Fibroblast of skin of abdomen (primary cell): ENCODE measurements at regions not wholly inside any gene's neighbourhood (a gene's known extent, or its start where the extent isn't known, plus 50 kb on each side); places are given as distances from the start of the nearest gene placed in this dataset.
A peak's percentile ranks its signal among the peaks of the same experiment; 100 is the strongest.

Experiments
- DNase-seq: peaks from one replicate; pipeline ENCODE4 v3.0.0-alpha.2; 2013

DNA sequence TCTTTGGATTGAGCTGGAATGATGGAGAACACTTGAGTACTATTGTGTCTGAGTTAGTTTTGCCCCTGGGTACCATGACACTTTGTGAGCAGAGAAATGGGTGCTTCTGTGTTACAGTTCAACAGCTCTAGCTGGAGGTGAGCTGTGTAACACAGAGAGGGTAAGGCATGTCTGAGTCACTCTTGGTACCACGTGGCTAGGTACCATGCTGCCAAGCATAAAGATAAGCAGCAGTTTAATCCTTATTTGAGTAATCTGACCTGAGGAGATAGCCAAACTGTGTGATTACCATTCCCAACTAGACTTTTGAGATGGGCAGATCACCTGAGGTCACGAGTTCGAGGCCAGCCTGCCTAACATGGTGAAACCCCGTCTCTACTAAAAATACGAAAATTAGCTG is 122.0 kb downstream of the OLFM4 start:
- DNase-seq = no peak

DNA sequence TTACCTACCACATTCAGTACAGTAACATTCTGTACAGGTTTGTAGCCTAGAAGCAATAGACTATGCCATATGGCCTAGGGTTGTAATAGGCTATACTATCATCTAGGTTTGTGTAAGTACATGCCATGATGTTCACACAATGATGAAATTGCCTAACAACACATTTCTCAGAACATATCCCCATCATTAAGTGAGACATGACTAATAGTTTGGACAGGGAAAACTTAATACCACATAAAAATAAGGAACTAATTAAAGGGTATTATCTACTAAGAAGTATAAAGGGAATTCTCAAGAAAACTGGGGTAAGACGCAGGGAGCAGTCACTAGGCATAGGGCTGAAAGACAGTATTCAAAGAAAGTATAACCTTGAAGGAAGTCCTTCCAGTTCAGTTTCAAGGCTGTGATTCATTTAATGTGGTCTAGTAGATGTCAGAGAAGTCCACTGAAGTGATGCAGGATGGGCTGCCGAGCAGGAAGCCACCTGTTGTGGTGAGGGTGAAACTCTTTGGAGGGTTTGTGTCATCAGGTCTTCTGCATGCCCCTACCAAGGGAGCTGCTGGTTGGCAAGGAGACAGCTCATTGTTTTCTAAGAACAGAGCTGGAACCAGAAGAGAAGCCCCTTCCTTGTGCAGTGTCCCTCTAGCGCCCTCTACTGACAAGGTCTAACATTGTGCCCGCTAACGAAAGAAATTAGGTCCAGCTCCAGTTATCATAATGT is 122.9 kb downstream of the OLFM4 start:
- peak; percentile 71 for DNase-seq

DNA sequence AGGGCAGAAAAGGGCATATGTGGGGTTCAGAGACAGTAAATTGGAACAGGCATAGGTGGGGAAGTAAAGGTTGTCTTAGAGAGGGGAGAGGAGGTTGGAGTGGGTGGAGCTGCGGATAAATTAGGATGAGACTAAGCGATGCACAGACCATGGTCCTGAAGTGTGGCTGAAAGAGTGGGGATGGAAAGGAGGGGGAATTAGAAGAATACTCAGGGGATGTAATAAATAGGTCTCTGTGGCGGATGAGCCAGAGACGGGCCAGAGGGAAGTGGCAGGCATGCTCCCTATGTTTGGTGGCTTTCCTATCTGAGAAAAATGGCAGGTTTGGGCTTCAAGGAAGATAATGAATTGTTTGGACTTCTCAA is 123.4 kb downstream of the OLFM4 start:
- DNase-seq = no peak

DNA sequence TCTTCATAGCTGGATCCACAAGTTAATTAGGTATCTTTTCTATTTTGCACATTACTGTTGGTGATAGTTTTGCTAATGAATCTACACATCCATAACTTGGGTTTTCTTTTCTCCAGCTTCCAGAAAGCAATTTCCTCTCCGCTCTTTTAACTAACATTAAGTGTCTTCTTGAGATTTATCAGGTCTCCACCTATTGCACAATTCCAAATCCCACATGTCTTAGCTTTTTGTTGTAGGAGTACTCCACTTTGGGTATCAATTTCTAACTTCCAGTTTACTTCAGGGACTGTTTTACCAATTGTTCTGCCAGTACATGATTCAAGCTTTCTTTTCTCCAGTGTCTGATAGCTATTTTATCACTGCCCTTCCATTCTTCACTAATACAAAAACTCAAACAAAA is 129.6 kb downstream of the OLFM4 start:
- no peak for DNase-seq

DNA sequence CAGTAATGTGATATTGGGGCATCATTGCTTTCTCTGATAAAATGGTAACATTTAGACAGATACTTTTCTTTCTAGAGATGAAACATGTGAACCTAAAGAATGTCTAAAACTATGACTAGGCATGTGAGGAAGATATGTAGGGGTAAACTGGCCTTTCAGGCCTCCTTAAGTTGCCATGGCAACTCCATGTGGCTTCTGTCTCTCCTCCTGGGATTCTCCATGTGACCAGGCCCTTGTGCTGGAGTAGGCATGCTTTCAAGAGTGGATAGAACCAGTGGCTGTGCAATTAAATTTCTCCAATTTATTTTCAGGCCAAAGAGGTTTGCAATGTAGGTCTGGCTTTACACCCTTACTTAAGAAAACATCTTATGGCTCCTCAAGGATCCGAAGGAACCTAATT is 130.8 kb downstream of the OLFM4 start:
- no peak for DNase-seq

DNA sequence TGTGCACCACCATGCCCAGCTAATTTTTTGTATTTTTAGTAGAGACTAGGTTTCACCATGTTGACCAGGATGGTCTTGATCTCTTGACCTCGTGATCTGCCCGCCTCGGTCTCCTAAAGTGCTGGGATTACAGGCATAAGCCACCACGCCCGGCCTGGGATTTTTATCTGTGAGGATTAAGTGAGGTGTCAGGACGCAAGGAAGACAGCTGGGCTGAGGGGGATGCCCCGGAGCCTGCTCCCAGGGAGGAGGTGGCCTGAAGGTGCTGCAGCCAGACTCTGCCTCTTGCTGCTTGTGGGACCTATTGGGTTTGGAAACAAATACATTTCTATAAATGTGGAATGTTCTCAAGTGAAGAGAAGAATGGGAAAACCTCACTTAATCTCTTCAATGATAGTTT is 131.6 kb downstream of the OLFM4 start:
- no peak for DNase-seq

DNA sequence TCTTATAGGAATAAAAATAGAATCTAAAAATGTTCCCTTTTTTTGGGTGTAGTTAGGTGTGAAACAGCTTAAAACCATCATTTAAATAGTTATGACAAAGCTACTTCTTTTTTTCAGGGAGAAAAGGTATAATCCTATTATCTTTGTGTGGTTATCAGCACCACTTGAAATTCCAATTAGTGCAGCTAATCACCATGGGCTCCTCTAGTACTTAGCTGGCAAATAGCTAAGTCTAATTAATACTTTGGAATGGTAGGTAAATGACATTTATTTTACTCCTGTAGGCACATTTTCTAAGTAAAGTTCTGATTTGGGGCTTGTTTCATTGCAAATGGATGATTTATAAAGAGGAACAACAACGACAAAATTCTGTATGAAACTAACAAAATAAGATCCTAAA is 132.6 kb downstream of the OLFM4 start:
- DNase-seq = no peak

DNA sequence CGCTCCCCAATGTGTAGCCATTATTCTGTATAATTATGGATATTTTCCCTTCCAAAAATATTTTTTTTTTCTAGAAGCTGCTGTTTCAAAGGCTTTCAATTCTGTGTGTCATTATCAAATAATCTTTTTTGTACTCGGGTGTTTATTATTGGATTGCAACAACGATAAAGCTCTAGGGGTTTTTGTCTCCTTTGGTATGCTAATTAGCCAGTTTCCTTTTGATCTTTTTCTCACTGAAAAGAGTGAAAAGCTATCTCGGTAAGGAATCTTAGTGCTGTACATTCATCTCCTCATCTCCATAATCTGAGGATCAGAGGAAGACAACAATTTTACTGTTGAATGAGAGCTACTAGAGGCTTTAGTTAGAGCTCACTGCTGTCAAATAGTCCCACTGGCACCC is 136.6 kb downstream of the OLFM4 start:
- DNase-seq = no peak

DNA sequence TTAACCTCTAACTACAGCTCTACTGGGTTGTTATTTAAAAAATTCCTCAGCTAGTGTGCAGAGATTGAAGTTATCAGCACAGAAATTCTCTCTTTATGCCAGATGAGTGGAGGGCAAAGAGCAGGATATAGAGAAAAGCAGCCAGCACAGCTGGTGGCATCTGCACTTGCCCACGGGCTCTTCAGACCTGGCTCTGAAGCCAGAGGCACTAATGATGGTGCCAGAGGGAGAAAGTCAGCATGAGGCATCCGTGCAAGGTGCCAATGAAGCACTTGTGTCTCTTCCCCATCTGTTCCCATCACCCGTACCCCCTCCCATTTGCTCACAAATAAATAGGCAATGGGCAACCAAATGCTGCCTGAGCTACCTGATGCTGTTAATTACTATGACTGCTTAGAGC is 138.9 kb downstream of the OLFM4 start:
- DNase-seq = no peak

DNA sequence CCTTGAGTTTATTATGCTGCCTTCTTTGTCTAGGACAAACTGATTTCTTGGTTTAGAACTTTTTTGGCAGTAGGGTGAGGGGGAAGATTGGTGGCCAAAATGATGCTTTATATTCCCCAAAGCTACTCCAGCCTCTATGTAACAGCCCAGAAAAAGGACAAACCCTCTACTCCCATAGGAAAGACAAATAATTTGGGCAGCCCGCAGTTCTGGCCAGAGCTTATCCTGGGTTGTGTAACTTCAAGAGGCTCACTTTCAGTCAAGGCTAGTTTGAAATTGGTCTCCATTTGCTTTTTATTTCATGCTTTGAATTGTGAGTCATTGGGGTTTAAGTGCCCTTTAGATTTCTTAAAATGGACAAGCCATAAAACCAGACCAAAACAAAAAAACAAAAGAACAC is 142.3 kb downstream of the OLFM4 start:
- DNase-seq = no peak

DNA sequence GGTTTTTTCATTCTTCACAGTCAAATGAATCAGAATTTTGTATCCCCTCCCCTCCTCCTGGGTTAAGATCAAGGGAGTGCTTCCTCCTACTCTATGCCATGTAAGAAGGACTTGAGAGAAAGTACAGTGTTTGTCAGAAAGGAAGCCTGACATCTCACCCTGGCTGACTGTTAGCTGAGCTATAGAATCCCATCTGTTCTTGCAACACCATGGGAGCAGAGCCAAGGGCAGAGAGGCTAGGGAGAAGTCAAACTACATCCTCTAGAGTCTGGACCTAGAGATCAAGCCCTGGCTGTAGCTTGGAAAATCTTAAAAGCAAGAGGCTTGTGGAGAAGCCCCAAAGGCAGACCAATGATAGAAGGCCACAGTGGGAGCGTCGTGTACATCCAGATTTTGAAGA is 145.9 kb downstream of the OLFM4 start:
- no peak for DNase-seq

DNA sequence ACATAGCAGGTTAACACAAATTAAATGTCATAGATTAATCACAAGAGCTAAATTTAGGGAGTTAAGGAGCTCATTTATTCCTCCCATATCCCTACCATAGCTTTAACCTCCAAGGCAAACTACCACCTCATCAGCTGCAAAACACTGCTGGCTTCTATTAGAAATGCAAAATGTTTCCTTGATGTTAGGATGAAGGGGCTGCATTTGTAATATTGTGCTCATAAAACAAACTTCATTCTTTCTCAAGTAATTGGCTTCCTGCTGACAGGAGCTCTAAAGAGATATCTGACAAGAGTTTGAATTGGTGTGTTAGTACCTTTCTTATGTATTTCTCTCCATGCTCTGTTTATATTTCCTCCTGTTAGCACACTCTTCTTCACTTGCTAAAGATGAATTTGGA is 152.1 kb downstream of the OLFM4 start:
- no peak for DNase-seq

DNA sequence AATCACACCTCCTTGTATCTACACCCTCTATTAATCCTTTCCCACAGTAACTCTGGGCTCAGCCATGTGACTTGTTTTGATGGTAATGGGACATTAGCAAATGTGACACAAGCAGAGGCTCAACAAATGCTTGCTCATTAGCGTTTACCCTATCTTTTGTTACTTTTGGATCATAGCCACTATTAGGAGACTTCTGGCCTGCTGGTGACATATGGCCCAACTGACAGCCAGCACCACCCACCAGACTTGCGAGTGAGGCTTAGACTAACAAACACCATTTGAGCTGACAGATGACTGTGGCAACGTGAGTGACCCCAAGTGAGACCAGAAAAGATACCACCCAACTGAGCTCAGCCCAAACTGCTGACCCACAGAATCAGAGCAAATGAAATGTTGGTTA is 154.1 kb downstream of the OLFM4 start:
- DNase-seq = no peak

DNA sequence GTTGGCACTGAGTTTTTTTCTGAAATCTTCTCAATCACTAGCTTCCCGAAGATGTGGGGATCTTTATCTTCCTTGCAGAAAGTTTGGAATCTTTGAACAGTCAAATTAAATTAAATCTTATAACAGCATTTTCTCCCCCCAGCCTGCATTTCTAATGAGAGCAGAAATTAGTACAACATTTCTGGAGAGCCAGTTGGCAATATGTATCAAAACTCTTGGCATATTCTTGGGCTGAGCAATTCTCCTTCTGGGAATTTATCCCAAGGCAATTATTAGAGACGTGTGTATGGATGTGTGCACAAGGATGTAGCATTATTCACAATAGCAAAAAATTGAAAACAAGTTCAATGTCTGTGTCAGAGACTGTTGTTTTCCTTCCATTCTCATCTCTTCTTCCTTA is 159.5 kb downstream of the OLFM4 start:
- no peak for DNase-seq

DNA sequence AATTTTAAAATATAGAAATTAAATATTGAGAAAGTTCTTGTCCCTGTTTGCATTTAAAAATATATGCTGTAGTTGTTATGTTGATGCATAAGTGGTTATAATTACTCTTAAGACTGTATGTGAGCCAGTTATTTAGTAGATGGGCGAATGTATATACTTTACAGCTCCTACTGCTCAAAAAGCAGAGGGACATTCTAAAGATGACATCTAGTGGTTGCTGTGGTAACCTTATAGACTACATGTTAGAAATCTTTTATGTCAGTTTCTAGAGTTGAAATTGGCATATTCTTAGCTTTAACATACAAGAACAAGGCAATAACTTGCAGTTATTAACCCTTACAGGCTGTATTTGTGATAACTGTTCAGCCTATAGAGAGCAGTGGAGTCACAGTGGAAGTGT is 160.5 kb downstream of the OLFM4 start:
- no peak for DNase-seq

DNA sequence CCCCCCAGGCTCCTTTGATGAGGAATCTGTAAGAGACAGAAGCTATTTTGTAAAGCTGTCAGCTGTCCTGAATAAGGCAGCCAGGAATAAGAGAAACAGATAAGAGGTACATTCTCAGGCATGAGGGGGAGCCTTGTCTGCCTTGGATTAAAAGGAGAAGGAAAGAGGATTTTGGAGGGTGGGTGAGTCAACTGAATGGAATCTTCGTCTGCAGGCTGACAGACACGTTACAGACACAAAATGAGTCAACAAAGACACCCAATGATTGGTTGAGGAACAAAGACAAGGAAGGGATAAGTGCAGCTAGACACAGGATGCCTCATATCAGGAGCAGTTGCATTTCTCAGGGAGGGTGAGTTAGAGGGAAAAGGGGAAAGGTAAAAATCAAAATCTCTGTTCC is 162.5 kb downstream of the OLFM4 start:
- DNase-seq = peak; percentile 88

DNA sequence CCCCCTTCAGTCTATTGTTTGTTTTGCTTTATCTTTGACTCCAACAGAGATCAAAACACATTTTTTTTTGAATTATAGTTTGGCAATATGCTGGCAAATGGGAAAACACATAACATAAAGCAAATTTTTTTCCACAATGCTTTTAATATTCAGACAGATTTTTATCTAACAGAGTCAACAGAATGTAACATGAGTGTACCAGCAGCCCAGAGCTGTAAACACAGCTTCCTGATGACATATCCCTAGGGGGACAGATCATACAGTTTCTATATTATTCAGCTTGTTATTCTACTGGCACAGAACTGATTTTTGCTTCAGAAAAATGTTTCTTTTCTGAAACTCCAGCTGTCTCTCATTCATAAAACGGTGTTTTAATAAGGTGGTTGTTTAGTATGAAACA is 168.8 kb downstream of the OLFM4 start:
- DNase-seq = no peak

DNA sequence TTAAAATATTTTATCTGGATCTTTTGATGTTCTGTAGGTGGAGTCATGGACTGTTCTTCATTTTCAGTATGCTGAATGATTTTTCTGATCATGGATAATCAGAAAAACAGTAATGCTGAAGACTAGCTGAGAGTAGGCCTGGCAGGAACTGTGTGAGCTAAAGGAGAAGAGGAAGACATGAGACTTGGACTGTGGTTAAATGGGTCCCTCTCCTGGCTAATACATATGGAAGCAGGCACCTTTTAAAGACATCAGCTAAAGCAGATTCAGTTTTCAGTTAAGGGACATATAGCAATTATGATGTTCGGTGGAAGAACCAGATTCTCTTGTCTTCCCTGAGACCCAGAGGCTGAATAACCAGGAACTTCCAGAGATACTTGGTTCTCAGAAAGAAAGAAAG is 169.4 kb downstream of the OLFM4 start:
- no peak for DNase-seq

DNA sequence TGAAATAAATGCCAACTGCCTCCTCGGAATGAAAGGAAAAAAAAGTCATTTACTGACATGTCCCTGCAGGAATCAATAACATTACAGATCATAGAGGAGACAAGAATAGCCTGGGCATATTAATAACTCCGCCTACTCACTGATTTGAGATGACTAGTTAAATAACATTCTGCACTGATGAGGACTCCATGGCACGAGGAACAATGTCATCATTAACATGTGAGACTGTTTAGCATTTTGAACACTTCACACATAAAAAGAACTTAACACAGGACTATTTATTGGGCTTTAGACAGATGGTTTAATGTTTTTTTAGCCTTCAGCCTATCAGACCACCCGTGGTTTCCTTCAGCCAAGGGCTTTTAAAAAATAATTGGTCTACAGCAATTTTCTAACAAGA is 170.1 kb downstream of the OLFM4 start:
- DNase-seq = no peak

DNA sequence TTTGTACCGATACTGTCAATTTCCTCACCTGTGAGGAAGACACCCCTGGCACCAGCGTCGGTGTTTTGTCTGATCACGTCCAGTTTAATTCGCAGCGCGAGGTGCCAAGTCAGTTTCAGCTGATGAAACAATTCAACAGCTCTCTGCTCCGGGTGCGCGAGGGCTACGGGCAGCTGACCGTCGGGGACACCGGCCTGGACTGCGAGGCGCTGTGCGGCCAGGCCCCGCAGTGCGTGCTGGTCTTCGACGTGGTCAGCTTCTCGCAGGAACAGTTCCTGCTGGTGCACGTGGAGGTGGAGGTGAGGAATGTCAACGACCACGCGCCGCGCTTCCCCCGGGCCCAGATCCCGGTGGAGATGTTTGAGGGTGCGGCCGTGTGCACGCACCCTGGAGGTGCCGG is 171.5 kb downstream of the OLFM4 start:
- no peak for DNase-seq

DNA sequence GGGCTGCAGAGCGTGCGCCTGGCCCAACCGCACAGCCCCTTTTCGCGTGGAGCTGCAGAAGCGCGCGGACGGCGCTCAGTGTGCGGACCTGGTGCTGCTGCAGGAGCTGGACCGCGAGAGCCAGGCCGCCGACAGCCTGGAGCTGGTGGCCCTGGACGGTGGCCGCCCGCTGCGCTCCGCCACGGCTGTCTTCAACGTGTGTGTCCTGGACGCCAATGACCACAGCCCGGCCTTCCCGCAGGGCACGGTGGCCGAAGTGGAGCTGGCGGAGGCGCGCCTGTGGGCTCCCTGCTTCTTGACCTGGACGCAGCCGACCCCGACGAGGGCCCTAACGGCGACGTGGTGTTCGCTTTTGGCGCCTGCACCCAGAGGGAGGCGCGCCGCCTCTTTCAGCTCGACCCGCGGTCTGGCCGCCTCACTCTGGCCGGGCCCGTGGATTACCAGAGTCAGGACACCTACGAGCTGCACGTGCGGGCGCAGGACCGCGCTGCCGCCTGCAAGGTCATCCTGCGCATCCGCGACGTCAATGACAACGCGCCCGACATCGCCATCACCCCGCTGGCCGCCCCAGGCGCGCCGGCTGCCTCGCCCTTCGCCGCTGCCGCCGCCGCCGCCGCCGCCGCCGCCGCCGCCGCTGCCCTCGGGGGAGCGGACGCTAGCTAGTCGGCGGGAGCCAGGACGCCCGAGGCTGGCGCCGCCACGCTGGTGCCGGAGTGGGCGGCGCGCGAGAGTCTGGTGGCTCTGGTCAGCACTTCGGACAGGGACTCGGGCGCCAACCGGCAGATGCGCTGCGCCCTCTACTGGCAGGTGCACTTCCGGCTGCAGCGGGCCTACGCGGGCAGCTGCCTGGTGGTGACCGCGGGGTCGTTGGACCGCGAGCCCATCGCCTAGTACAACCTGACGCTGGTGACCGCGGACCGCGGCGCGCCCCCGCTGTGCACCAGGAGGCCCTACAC is 172.2 kb downstream of the OLFM4 start:
- peak; percentile 53 for DNase-seq

DNA sequence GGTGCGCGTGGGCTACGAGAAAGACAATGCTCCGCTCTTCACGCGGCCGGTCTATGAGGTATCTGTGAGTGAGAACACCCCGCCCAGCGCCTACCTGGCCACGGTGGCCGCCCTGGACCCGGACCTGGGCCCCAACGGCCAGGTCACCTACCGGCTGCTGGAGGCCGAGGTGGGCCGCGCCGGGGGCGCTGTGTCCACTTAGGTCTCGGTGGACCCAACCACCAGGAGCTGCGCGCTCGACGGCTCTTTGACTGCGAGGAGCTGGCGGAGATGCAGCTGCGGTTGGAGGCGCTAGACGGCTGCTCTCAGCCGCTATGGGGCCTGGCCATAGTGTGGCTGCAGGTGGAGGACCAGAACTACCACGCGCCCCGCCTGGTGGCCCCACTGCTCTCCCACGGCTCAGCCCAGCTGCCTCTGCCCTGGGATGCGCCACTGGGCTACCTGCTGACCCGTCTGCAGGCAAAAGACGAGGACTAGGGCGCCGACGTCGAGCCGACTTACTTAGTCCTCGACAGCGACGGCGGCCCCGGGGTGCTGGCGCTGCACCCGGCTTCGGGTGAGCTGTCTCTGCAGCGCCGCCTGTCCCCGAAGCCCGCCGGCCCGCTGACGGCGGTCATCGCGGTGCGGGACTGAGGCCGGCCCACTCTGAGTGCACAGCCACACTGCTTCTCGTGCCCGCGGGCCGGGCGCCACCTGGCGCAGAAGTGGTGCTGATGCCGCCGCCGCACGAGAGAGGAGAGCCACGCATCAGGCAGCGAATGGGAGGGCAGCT is 173.0 kb downstream of the OLFM4 start:
- DNase-seq = peak; percentile 7

DNA sequence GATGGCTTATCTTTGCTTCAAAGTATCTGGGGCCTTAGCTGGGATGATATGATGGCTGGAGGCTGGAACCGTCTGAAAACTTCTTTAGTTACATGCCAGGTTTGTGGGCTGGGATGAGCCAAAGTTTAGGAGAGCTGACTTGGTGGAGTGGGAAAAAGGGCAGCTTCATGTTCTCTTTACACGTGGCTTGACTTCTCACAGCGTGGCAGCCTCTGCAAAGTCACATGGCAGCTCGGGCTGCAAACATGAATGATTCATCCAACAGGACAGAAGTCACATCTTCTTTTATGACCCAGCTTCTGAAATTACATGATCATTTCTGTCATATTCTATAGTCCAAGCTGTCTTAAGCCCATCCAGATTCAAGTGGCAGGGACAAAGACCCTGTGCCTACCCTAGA is 176.0 kb downstream of the OLFM4 start:
- no peak for DNase-seq
